OCI-LY3 (cell line): ENCODE measurements at regions not wholly inside any gene's neighbourhood (a gene's known extent, or its start where the extent isn't known, plus 50 kb on each side); places are given as distances from the start of the nearest gene placed in this dataset.
"Not testable (repeated sequence)": the region's sequence is repeated elsewhere in the genome, so short reads cannot be mapped to it uniquely, and the experiment has no call there.

Experiments
- H2AFZ ChIP-seq: fragments of 200-600, 300-600 bp; shearing (Covaris generic); 2 replicates; pipeline ENCODE4 v1.6.0; 2014; ENCODE audit warnings: antibody characterized with exemption, low read depth, low read length
- H3K27ac ChIP-seq: fragments of 200-600, 300-600 bp; sonication (generic); 2 replicates; pipeline ENCODE4 v1.5.1; 2014; ENCODE audit warnings: mild to moderate bottlenecking, low read length, moderate library complexity, mixed read lengths
- H3K27me3 ChIP-seq: fragments of 200-600, 300-600 bp; sonication (generic); 2 replicates; pipeline ENCODE4 v1.6.1; 2014; ENCODE audit warnings: low read depth, low read length, mixed read lengths
- H3K36me3 ChIP-seq: fragments of 200-600, 300-600 bp; sonication (generic); replicated peaks from 2 replicates; pipeline ENCODE3; 2014; ENCODE audit warnings: low read depth, low read length, mixed read lengths
- H3K4me1 ChIP-seq: fragments of 300-600, 200-600 bp; sonication (generic); 2 replicates; pipeline ENCODE4 v1.6.1; 2014; ENCODE audit warnings: low read length, mixed read lengths
- H3K4me2 ChIP-seq: fragments of 200-600, 300-600 bp; sonication (generic); 2 replicates; pipeline ENCODE4 v1.6.1; 2014; ENCODE audit warnings: low read length, mixed read lengths
- H3K4me3 ChIP-seq: fragments of 300-600, 200-600 bp; sonication (generic); 2 replicates; pipeline ENCODE4 v1.5.1; 2014; ENCODE audit warnings: antibody characterized with exemption, mild to moderate bottlenecking, low read length, moderate library complexity
- H3K79me2 ChIP-seq: fragments of 300-600, 200-600 bp; shearing (Covaris generic); 2 replicates; pipeline ENCODE4 v1.6.1; 2014; ENCODE audit warnings: mild to moderate bottlenecking, low read length, mixed read lengths
- H3K9ac ChIP-seq: fragments of 300-600, 200-600 bp; shearing (Covaris generic); 2 replicates; pipeline ENCODE4 v1.6.0; 2014; ENCODE audit warnings: mild to moderate bottlenecking, low read length, moderate library complexity
- H3K9me3 ChIP-seq: fragments of 200-600, 300-600 bp; shearing (Covaris generic); 2 replicates; pipeline ENCODE4 v1.6.1; 2014; ENCODE audit warnings: low read length, mixed read lengths; ENCODE audit not compliant: insufficient read depth
- H4K20me1 ChIP-seq: fragments of 200-600, 300-600 bp; sonication (generic); 2 replicates; pipeline ENCODE4 v1.6.1; 2016; ENCODE audit warnings: low read length, mixed read lengths; ENCODE audit not compliant: insufficient read depth
- EZH2phosphoT487 ChIP-seq: fragments of 200-600 bp; shearing (Covaris generic); IDR thresholded peaks from 2 replicates; pipeline ENCODE4 v1.6.1; 2018; ENCODE audit warnings: antibody characterized with exemption, mixed run types, low read depth
- TF ChIP-seq, protein P1 (sequence below): fragments of 200-600, 300-600 bp; sonication (generic); IDR thresholded peaks from 2 replicates; pipeline ENCODE4 v1.5.1; 2014; ENCODE audit warnings: antibody characterized with exemption, low read length, low read depth

DNA sequence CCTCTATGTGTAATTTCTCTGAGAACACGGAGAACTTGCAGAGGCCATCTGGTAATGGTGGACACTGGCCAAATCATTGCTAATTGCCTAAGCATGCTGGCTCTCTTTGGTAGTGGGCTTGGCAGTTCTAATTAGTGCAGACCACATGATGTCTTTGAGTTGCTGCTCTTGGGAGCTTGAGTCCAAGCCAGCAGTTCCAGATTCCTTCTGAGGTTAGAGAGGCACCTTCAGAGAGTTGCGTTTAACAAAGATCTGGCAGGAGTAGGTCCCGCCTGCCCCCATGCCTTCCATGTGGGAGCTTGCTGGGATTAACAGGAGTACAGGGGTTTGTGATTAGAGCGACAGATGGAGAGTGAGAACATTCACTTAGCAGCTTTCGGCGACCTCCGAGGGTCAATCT, 449.0 kb upstream of the LMCD1 start:
- Histone ChIP-seq H3K9me3 (no peaks in the 10 kb centered on the region), H3K27ac (no peak overlapping the region), H3K79me2 (no peaks in the 10 kb centered on the region), H3K9ac (no peak overlapping the region), H3K36me3 (no peaks in the 10 kb centered on the region), H2AFZ (no peak overlapping the region), H3K27me3 (no peaks in the 10 kb centered on the region), H4K20me1 (no peaks in the 10 kb centered on the region), H3K4me2 (no peak overlapping the region), H3K4me1 (no peaks in the 10 kb centered on the region), H3K4me3 (no peak overlapping the region)
- TF ChIP-seq, protein P1, sequence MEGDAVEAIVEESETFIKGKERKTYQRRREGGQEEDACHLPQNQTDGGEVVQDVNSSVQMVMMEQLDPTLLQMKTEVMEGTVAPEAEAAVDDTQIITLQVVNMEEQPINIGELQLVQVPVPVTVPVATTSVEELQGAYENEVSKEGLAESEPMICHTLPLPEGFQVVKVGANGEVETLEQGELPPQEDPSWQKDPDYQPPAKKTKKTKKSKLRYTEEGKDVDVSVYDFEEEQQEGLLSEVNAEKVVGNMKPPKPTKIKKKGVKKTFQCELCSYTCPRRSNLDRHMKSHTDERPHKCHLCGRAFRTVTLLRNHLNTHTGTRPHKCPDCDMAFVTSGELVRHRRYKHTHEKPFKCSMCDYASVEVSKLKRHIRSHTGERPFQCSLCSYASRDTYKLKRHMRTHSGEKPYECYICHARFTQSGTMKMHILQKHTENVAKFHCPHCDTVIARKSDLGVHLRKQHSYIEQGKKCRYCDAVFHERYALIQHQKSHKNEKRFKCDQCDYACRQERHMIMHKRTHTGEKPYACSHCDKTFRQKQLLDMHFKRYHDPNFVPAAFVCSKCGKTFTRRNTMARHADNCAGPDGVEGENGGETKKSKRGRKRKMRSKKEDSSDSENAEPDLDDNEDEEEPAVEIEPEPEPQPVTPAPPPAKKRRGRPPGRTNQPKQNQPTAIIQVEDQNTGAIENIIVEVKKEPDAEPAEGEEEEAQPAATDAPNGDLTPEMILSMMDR: no peak
- TF ChIP-seq EZH2phosphoT487: no peak

DNA sequence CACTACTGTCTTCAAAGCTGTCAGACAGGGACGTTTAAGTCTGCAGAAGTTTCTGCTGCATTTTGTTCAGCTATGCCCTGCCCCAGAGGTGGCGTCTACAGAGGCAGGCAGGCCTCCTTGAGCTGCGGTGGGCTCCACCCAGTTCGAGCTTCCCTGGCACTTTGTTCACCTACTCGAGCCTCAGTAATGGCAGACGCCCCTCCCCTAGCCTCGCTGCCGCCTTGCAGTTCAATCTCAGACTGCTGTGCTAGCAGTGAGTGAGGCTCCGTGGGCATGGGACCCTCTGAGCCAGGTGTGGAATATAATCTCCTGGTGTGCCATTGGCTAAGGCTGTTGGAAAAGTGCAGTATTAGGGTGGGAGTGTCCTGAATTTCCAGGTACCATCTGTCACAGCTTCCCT, 433.5 kb upstream of the LMCD1 start:
- H3K4me1 ChIP-seq, H3K79me2 ChIP-seq, H3K4me2 ChIP-seq, H3K9me3 ChIP-seq, H3K9ac ChIP-seq, H2AFZ ChIP-seq, H3K27ac ChIP-seq, H3K36me3 ChIP-seq, H3K27me3 ChIP-seq, H3K4me3 ChIP-seq, H4K20me1 ChIP-seq: not testable (repeated sequence)

DNA sequence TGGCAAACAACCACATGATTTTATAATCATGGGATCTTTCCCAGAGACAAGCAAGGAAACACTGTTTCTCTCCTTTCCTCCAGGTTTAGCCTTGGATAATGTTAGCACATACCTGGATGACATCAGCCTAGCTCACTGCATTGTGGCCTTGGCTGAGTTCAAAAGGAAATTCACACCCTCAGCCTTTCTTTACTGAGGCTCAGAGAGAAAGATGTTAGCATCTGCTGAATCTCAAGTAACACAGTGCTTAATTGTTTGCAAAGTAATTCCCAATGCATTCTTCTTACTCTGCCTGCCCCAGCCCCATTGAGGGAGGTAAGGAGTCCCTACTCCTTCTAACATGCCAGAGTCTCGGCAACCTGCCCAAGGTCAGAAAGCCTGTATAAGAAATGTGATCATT, 432.2 kb upstream of the LMCD1 start:
- H3K27ac ChIP-seq: no peak overlapping the region
- H3K27me3 ChIP-seq: no peaks in the 10 kb centered on the region
- no peaks in the 10 kb centered on the region for H3K36me3 ChIP-seq
- no peaks in the 10 kb centered on the region for H3K79me2 ChIP-seq
- no peak overlapping the region for H3K4me2 ChIP-seq
- no peak overlapping the region for H3K4me3 ChIP-seq
- H3K9ac ChIP-seq: no peak overlapping the region
- H4K20me1 ChIP-seq: no peaks in the 10 kb centered on the region
- no peak for TF ChIP-seq EZH2phosphoT487
- TF ChIP-seq, protein P1: no peak
- H3K9me3 ChIP-seq: no peaks in the 10 kb centered on the region
- no peaks in the 10 kb centered on the region for H3K4me1 ChIP-seq
- no peak overlapping the region for H2AFZ ChIP-seq

DNA sequence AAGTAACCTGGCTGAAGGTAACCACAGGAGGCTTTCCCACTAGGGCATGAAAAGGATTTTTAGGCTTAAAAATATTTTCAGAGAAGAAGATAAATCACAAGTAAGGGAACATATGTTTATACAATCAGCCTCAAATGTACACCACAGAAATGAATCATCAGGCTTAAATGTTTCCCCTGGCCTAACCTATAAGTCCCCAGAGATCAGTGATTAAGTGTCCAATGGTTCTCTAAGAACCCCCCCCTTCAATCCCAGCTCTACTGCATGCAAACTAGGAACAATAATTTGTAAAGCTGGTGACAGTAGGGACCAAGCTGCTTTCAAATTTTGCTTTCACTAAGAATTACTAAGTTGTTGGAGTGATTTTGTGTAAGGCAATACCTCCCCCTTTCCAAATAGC, 431.6 kb upstream of the LMCD1 start:
- TF ChIP-seq, protein P1: no peak
- TF ChIP-seq EZH2phosphoT487: no peak
- no peaks in the 10 kb centered on the region for H3K36me3 ChIP-seq
- H3K9ac ChIP-seq: no peak overlapping the region
- no peaks in the 10 kb centered on the region for H3K9me3 ChIP-seq
- H4K20me1 ChIP-seq: no peaks in the 10 kb centered on the region
- H2AFZ ChIP-seq: no peak overlapping the region
- no peak overlapping the region for H3K4me3 ChIP-seq
- no peaks in the 10 kb centered on the region for H3K27me3 ChIP-seq
- no peak overlapping the region for H3K4me2 ChIP-seq
- no peaks in the 10 kb centered on the region for H3K4me1 ChIP-seq
- H3K27ac ChIP-seq: no peak overlapping the region
- H3K79me2 ChIP-seq: no peaks in the 10 kb centered on the region

DNA sequence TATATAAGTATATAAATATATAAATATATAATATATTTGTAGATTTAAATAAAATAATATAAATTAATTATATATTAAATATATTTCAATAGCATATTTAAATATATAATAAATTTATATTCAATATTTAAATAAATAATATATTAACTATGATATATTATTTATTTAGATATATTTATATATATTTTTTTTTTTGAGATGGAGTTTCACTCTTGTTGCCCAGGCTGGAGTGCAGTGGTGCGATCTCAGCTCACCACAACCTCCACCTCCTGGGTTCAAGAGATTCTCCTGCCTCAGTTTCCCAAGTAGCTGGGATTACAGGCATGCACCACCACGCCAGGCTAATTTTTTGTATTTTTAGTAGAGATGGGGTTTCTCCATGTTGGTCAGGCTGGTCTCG, 426.9 kb upstream of the LMCD1 start:
- not testable (repeated sequence) for H3K27ac ChIP-seq, H3K27me3 ChIP-seq, H3K4me2 ChIP-seq, H3K4me1 ChIP-seq, H4K20me1 ChIP-seq, H3K9ac ChIP-seq, H3K4me3 ChIP-seq, H2AFZ ChIP-seq, H3K9me3 ChIP-seq, H3K79me2 ChIP-seq, H3K36me3 ChIP-seq
